ENCODE measurements at regions not wholly inside any gene's neighbourhood (a gene's known extent, or its start where the extent isn't known, plus 50 kb on each side); places are given as distances from the start of the nearest gene placed in this dataset.

DNA sequence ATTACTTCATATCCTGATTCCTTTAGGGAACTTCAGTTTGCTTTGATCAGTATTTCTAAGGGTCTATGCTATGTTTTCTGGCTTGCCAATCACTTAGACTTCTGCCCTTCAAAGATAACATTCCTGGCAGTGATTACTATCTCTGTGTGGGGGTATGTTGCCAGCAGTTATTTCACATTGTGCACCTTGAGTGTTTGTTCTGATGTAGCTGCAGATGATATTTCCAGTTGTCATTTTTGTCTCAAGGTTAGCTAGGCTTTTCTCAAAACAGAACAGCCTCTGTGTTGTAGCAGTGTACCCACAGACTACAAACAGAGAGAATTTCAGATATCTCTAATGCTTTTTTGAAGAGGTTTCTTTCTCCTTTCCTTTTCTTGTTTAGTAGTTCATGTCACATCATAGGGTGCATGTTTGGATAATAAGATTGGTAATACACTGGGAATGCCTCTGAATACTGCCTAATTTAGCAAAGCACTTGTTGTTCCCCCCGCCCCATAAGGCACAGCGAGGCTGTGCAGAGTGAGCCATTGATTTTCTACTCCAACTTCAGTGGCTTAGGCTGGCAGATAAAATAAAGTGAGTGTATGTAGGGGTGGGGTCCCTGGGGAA lies 134.7 kb upstream of the AGR3 start (continued):
- TF ChIP-seq, protein P1, sequence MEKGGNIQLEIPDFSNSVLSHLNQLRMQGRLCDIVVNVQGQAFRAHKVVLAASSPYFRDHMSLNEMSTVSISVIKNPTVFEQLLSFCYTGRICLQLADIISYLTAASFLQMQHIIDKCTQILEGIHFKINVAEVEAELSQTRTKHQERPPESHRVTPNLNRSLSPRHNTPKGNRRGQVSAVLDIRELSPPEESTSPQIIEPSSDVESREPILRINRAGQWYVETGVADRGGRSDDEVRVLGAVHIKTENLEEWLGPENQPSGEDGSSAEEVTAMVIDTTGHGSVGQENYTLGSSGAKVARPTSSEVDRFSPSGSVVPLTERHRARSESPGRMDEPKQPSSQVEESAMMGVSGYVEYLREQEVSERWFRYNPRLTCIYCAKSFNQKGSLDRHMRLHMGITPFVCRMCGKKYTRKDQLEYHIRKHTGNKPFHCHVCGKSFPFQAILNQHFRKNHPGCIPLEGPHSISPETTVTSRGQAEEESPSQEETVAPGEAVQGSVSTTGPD (CRISPR knock-in tag; IDR thresholded peaks at IDR 0.05), result no peak
- TF ChIP-seq, protein P2, sequence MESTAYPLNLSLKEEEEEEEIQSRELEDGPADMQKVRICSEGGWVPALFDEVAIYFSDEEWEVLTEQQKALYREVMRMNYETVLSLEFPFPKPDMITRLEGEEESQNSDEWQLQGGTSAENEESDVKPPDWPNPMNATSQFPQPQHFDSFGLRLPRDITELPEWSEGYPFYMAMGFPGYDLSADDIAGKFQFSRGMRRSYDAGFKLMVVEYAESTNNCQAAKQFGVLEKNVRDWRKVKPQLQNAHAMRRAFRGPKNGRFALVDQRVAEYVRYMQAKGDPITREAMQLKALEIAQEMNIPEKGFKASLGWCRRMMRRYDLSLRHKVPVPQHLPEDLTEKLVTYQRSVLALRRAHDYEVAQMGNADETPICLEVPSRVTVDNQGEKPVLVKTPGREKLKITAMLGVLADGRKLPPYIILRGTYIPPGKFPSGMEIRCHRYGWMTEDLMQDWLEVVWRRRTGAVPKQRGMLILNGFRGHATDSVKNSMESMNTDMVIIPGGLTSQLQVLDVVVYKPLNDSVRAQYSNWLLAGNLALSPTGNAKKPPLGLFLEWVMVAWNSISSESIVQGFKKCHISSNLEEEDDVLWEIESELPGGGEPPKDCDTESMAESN (CRISPR knock-in tag; conservative IDR thresholded peaks at IDR 0.05), result no peak
- TF ChIP-seq, protein P3, sequence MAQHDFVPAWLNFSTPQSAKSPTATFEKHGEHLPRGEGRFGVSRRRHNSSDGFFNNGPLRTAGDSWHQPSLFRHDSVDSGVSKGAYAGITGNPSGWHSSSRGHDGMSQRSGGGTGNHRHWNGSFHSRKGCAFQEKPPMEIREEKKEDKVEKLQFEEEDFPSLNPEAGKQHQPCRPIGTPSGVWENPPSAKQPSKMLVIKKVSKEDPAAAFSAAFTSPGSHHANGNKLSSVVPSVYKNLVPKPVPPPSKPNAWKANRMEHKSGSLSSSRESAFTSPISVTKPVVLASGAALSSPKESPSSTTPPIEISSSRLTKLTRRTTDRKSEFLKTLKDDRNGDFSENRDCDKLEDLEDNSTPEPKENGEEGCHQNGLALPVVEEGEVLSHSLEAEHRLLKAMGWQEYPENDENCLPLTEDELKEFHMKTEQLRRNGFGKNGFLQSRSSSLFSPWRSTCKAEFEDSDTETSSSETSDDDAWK (CRISPR knock-in tag; IDR thresholded peaks at IDR 0.05), result no peak
- TF ChIP-seq HDAC6 (IDR thresholded peaks at IDR 0.05; ENCODE audit: low read depth, low read length) (no peak), MEIS1 (CRISPR knock-in tag; IDR thresholded peaks at IDR 0.05; ENCODE audit: borderline replicate concordance) (no peak), MTF1 (CRISPR knock-in tag; IDR thresholded peaks at IDR 0.05) (no peak), NFKBIZ (CRISPR knock-in tag; IDR thresholded peaks at IDR 0.05) (peak; percentile 79; the same call in 1 of the 2 replicates), RARA (CRISPR knock-in tag; IDR thresholded peaks at IDR 0.05) (peak; percentile 39; the same call in 1 of the 2 replicates), TCF7 (IDR thresholded peaks at IDR 0.05; ENCODE audit: low read depth) (peak; percentile 81), ZKSCAN8 (CRISPR knock-in tag; IDR thresholded peaks at IDR 0.05; ENCODE audit: borderline replicate concordance) (peak; percentile 42; the same call in 1 of the 2 replicates), ZNF367 (CRISPR knock-in tag; IDR thresholded peaks at IDR 0.05; ENCODE audit: borderline replicate concordance) (no peak), HMG20B (CRISPR knock-in tag; conservative IDR thresholded peaks at IDR 0.05) (peak; percentile 84), ZNF263 (CRISPR knock-in tag; IDR thresholded peaks at IDR 0.05) (no peak), ARNT2 (CRISPR knock-in tag; IDR thresholded peaks at IDR 0.05; ENCODE audit: low read depth) (no peak), NFYC (CRISPR knock-in tag; IDR thresholded peaks at IDR 0.05) (no peak), ZNF549 (CRISPR knock-in tag; IDR thresholded peaks at IDR 0.05) (no peak)
- TF ChIP-seq, protein P4, sequence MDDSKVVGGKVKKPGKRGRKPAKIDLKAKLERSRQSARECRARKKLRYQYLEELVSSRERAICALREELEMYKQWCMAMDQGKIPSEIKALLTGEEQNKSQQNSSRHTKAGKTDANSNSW (CRISPR knock-in tag; IDR thresholded peaks at IDR 0.05; ENCODE audit: borderline replicate concordance), result no peak
- TF ChIP-seq, protein P5, sequence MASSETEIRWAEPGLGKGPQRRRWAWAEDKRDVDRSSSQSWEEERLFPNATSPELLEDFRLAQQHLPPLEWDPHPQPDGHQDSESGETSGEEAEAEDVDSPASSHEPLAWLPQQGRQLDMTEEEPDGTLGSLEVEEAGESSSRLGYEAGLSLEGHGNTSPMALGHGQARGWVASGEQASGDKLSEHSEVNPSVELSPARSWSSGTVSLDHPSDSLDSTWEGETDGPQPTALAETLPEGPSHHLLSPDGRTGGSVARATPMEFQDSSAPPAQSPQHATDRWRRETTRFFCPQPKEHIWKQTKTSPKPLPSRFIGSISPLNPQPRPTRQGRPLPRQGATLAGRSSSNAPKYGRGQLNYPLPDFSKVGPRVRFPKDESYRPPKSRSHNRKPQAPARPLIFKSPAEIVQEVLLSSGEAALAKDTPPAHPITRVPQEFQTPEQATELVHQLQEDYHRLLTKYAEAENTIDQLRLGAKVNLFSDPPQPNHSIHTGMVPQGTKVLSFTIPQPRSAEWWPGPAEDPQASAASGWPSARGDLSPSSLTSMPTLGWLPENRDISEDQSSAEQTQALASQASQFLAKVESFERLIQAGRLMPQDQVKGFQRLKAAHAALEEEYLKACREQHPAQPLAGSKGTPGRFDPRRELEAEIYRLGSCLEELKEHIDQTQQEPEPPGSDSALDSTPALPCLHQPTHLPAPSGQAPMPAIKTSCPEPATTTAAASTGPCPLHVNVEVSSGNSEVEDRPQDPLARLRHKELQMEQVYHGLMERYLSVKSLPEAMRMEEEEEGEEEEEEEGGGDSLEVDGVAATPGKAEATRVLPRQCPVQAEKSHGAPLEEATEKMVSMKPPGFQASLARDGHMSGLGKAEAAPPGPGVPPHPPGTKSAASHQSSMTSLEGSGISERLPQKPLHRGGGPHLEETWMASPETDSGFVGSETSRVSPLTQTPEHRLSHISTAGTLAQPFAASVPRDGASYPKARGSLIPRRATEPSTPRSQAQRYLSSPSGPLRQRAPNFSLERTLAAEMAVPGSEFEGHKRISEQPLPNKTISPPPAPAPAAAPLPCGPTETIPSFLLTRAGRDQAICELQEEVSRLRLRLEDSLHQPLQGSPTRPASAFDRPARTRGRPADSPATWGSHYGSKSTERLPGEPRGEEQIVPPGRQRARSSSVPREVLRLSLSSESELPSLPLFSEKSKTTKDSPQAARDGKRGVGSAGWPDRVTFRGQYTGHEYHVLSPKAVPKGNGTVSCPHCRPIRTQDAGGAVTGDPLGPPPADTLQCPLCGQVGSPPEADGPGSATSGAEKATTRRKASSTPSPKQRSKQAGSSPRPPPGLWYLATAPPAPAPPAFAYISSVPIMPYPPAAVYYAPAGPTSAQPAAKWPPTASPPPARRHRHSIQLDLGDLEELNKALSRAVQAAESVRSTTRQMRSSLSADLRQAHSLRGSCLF (CRISPR knock-in tag; IDR thresholded peaks at IDR 0.05; ENCODE audit: borderline replicate concordance), result no peak

All from HepG2 (cell line).